ENCODE measurements at regions not wholly inside any gene's neighbourhood (a gene's known extent, or its start where the extent isn't known, plus 50 kb on each side); places are given as distances from the start of the nearest gene placed in this dataset.

DNA sequence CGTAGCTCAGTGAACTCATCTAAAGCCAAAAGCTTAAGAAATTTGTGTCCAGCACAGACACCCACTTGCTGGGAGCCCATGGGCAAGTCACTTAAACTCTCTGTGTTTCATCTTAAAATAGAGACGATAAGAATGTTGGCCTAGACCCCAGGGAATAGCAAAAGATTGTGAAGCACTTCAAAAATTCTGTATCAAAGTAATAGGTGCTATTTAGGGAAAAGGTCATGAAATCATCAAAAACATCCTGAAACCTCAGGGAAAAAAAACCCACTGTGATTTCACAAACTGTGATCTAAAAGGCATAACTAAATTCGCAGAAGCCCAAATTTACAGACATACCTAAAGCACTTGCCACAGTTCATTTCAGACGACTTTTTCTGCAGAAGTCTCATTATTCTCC, 278.3 kb downstream of the NR2F1-AS1 start:
- intact Hi-C loops (cut with DNase I), result no loop called here
- H3K4me1 ChIP-seq, result peaks cover 0 to 19% (median 0%) of the 10 kb centered on the region in 9 donors
- no peak for DNase-seq

DNA sequence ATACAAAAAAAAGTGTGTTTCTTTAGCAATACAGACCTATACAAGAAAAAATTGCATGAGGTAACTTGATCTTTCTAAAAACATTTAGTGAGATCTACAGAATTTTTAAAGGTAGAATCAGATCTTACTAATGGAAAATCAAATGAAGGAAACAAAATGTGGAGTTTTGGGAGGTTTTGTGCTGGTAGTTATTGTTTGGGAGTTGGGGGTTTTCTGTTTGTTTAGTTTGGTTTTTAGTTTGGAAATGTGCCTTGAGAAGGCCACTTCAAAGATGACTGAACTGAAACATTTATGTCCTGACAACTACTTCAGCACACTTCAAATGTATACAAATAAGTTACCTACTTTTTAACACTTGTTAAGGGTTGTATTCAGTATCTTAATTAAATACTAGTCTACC, 280.1 kb downstream of the NR2F1-AS1 start:
- intact Hi-C loops (cut with DNase I), result loop anchor here in 1 of 10 donors (2.0 kb wide), 1 partner anchor 68 kb away; no protein-coding TSS in a partner anchor
- TF ChIP-seq, protein P1, sequence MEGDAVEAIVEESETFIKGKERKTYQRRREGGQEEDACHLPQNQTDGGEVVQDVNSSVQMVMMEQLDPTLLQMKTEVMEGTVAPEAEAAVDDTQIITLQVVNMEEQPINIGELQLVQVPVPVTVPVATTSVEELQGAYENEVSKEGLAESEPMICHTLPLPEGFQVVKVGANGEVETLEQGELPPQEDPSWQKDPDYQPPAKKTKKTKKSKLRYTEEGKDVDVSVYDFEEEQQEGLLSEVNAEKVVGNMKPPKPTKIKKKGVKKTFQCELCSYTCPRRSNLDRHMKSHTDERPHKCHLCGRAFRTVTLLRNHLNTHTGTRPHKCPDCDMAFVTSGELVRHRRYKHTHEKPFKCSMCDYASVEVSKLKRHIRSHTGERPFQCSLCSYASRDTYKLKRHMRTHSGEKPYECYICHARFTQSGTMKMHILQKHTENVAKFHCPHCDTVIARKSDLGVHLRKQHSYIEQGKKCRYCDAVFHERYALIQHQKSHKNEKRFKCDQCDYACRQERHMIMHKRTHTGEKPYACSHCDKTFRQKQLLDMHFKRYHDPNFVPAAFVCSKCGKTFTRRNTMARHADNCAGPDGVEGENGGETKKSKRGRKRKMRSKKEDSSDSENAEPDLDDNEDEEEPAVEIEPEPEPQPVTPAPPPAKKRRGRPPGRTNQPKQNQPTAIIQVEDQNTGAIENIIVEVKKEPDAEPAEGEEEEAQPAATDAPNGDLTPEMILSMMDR (IDR thresholded peaks at IDR 0.05), result no peak
- DNase-seq (no peak), ATAC-seq (no peak)
- Histone ChIP-seq H3K36me3 (no peaks in the 10 kb centered on the region), H3K4me1 (peaks cover 0 to 14% (median 0%) of the 10 kb centered on the region in 9 donors), H3K27me3 (no peaks in the 10 kb centered on the region), H3K27ac (no peak overlapping the region), H3K9me3 (no peaks in the 10 kb centered on the region), H3K4me3 (no peak overlapping the region)

More for the DNA sequence above, 278.3 kb downstream of the NR2F1-AS1 start:
- H3K9me3 ChIP-seq, result no peaks in the 10 kb centered on the region
- no peak overlapping the region for H3K27ac ChIP-seq
- H3K36me3 ChIP-seq, result no peaks in the 10 kb centered on the region
- TF ChIP-seq, protein P1 (IDR thresholded peaks at IDR 0.05), result no peak
- H3K27me3 ChIP-seq, result no peaks in the 10 kb centered on the region
- H3K4me3 ChIP-seq, result no peak overlapping the region
- 59 to 62% methylated on average over 4 of the region's 4 CpGs for WGBS, 2 donors
- no peak for ATAC-seq

DNA sequence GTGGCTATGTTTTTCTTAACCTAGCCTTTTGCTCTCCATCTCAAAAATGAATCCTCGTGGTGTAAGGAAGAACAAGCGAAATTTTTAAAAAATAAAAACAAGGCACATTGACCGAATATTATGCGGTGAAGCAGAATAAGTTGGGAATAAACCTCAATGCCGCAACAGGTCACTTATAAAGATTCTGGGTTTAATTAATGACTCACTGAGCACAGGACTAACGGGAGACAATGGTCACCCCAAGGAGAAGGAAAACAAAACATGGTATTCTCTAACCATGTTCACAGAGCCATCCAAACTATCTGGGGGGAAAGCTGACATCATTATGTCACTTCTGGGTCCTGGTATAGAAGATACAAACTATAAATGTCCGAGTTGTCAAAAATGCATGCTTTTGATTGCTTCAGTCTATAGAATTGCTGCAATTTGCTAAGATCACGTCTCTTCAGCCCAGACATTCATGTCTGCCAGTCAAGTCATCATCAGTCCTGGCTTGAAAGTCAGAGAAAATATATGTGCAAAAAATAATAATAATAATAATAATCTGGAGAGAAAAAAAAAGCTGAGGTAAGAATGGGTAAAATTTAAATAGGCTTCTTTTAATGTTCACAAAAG, 280.6 kb downstream of the NR2F1-AS1 start:
- H3K4me1 ChIP-seq, result peaks cover 0 to 12% (median 0%) of the 10 kb centered on the region in 9 donors
- no peaks in the 10 kb centered on the region for H3K27me3 ChIP-seq
- no peak overlapping the region for H3K27ac ChIP-seq
- no peaks in the 10 kb centered on the region for H3K9me3 ChIP-seq
- 75 to 80% methylated on average over 8 of the region's 8 CpGs for WGBS, 2 donors
- H3K36me3 ChIP-seq, result no peaks in the 10 kb centered on the region
- intact Hi-C loops (cut with DNase I), result loop anchor here in 1 of 10 donors (2.0 kb wide), 1 partner anchor 68 kb away; no protein-coding TSS in a partner anchor
- TF ChIP-seq, protein P1 (IDR thresholded peaks at IDR 0.05), result no peak
- ATAC-seq (no peak), DNase-seq (no peak)
- H3K4me3 ChIP-seq, result no peak overlapping the region

DNA sequence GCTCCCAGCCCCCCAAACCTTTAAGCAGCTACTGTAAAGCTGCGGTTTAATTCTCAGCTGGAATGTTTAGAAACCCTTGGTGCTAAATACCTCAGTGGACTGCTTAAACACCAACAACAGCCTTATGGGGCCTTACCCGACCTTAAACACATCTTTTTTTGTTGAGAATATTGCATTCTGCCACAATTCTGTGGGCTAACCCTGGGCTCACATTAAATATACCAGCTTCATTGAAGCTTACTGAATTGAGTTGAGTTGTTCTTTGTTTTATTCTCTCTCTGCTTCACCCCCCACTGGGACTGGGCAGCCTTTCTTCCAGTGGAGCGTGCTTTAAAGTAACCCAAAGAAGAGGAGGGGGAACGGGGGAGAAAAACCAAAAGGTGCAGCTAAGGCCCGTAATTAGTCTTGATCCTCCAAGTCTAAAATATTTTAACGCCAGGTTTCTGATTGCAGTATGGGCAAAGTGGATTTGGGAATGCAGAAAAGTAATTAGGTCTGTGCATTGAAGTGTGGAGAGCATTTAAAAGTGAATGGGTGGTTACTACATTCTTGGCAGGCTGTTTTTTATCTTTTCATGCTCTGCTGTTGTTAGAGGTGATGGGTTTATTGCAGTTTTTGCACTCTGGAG, 281.2 kb downstream of the NR2F1-AS1 start:
- intact Hi-C loops (cut with DNase I), result loop anchor here in 1 of 10 donors (2.0 kb wide), 1 partner anchor 69 kb away; no protein-coding TSS in a partner anchor
- Histone ChIP-seq H3K27ac (no peak overlapping the region), H3K27me3 (no peaks in the 10 kb centered on the region), H3K9me3 (no peaks in the 10 kb centered on the region), H3K4me1 (peaks cover 0 to 12% (median 0%) of the 10 kb centered on the region in 9 donors), H3K4me3 (no peak overlapping the region), H3K36me3 (no peaks in the 10 kb centered on the region)
- no peak for DNase-seq
- TF ChIP-seq, protein P1 (IDR thresholded peaks at IDR 0.05), result no peak
- WGBS, 2 donors, result 67 to 78% methylated on average over 6 of the region's 6 CpGs
- ATAC-seq, result no peak

Data from heart right ventricle (tissue), 16 donors.